Liver (tissue), 3 donors: ENCODE measurements at regions not wholly inside any gene's neighbourhood (a gene's known extent, or its start where the extent isn't known, plus 50 kb on each side); places are given as distances from the start of the nearest gene placed in this dataset.

Experiments used
- ATF3 ChIP-seq: IDR thresholded peaks from 2 replicates; pipeline ENCODE4 v1.6.1; 2016; ENCODE audit warnings: antibody characterized with exemption
- CTCF ChIP-seq: fragments of 150-350 bp; IDR thresholded peaks from 2 replicates; pipeline ENCODE4 v1.5.1; 2017; ENCODE audit warnings: improper control_type of control experiment, low read depth, low read length; ENCODE audit not compliant: missing input control
- GABPA ChIP-seq, 2 donors: IDR thresholded peaks in 1 of 2; conservative IDR thresholded peaks in 1 of 2; 2 replicates each; pipeline ENCODE4 v1.6.1; 2016; ENCODE audit warnings: antibody characterized with exemption in 2 of 2, mild to moderate bottlenecking in 1 of 2, moderate library complexity in 1 of 2
- JUND ChIP-seq, 2 donors: IDR thresholded peaks; 2 replicates each; pipeline ENCODE4 v1.6.1; 2016; ENCODE audit warnings: antibody characterized with exemption in 2 of 2
- TAF1 ChIP-seq: conservative IDR thresholded peaks from 2 replicates; pipeline ENCODE4 v1.6.1; 2016; ENCODE audit warnings: antibody characterized with exemption, mild to moderate bottlenecking
- YY1 ChIP-seq: IDR thresholded peaks from 2 replicates; pipeline ENCODE4 v1.6.1; 2016; ENCODE audit warnings: antibody characterized with exemption, mild to moderate bottlenecking
- donor health status: healthy.
- donor health status: healthy.

DNA sequence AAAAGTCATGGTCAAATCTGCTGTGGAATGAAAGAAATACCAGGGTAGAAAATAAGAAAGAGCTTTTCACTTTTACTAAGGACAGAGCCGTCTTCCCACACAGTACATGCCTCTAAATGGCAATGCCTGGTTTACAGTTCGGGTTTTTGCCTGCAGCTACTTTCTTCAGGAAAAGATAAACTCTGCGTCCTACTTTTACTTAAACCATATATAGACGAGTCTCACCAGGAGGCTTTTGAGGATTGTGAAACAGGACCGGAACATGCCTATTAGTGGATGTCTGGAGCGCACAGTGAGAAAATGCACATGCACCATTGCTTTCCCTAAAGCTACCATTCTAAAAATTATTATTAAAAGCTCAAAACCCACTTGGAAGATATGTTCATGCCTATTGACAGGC is 70.5 kb downstream of the KLF6 start:
- TF ChIP-seq JUND (IDR thresholded peaks at IDR 0.05) (no peak), CTCF (no peak), ATF3 (no peak), TAF1 (no peak), GABPA (IDR thresholded peaks at IDR 0.05 in 1 of 2, conservative IDR thresholded peaks at IDR 0.05 in 1 of 2) (no peak), YY1 (no peak)
